ENCODE measurements at regions not wholly inside any gene's neighbourhood (a gene's known extent, or its start where the extent isn't known, plus 50 kb on each side); places are given as distances from the start of the nearest gene placed in this dataset.

GRCh38 chr2:204177977-204178522, 241.5 kb downstream of the ICOS start:
- DNase-seq (ENCODE audit: extremely low read depth, low read depth), result no peak
- TF ChIP-seq CTCF (IDR thresholded peaks at IDR 0.05; ENCODE audit: low read depth, low read length), result peak; percentile 49

- TF ChIP-seq CTCF (IDR thresholded peaks at IDR 0.05; ENCODE audit: low read depth, low read length), result no peak
- no peak for DNase-seq (ENCODE audit: extremely low read depth, low read depth)
These were observed 244.1 kb downstream of the ICOS start for GRCh38 chr2:204180649-204181048.

GRCh38 chr2:204183608-204184007, 247.0 kb downstream of the ICOS start:
- DNase-seq (ENCODE audit: extremely low read depth, low read depth), result no peak
- TF ChIP-seq CTCF (IDR thresholded peaks at IDR 0.05; ENCODE audit: low read depth, low read length), result no peak

- TF ChIP-seq CTCF (IDR thresholded peaks at IDR 0.05; ENCODE audit: low read depth, low read length), result no peak
- DNase-seq (ENCODE audit: extremely low read depth, low read depth), result no peak
These were observed 247.7 kb downstream of the ICOS start for GRCh38 chr2:204184226-204184625.

- TF ChIP-seq CTCF (IDR thresholded peaks at IDR 0.05; ENCODE audit: low read depth, low read length), result no peak
- no peak for DNase-seq (ENCODE audit: extremely low read depth, low read depth)
These were observed 250.9 kb downstream of the ICOS start for GRCh38 chr2:204187229-204188083.

GRCh38 chr2:204191574-204191973, 255.0 kb downstream of the ICOS start:
- no peak for DNase-seq (ENCODE audit: extremely low read depth, low read depth)
- TF ChIP-seq CTCF (IDR thresholded peaks at IDR 0.05; ENCODE audit: low read depth, low read length), result no peak

GRCh38 chr2:204195498-204195897, 258.9 kb downstream of the ICOS start:
- TF ChIP-seq CTCF (IDR thresholded peaks at IDR 0.05; ENCODE audit: low read depth, low read length), result no peak
- no peak for DNase-seq (ENCODE audit: extremely low read depth, low read depth)

All from AG09319 (cell line).